Endodermal cell (in vitro differentiated cells): ENCODE measurements at regions not wholly inside any gene's neighbourhood (a gene's known extent, or its start where the extent isn't known, plus 50 kb on each side); places are given as distances from the start of the nearest gene placed in this dataset.

Source experiments
- DNase-seq: peaks from one replicate; pipeline ENCODE4 v3.0.0-alpha.2; 2017
- H3K27ac ChIP-seq: 2 replicates; pipeline ENCODE4 v1.5.1; 2013; ENCODE audit warnings: mild to moderate bottlenecking, low read depth, low read length, moderate library complexity
- H3K27me3 ChIP-seq: 2 replicates; pipeline ENCODE4 v1.6.1; 2013; ENCODE audit warnings: mild to moderate bottlenecking, low read length, moderate library complexity; ENCODE audit not compliant: insufficient read depth, control insufficient read depth, poor library complexity, severe bottlenecking
- H3K36me3 ChIP-seq: 2 replicates; pipeline ENCODE4 v1.7.0; 2013; ENCODE audit warnings: mild to moderate bottlenecking, low read length, moderate library complexity; ENCODE audit not compliant: control insufficient read depth, insufficient read depth
- H3K4me1 ChIP-seq: one replicate; pipeline ENCODE4 v1.7.0; 2013; ENCODE audit warnings: low read length; ENCODE audit not compliant: control insufficient read depth, insufficient read depth
- H3K4me3 ChIP-seq: 2 replicates; pipeline ENCODE4 v1.5.1; 2013; ENCODE audit warnings: mild to moderate bottlenecking, low read length, moderate library complexity
- H3K9ac ChIP-seq: 2 replicates; pipeline ENCODE4 v1.6.1; 2013; ENCODE audit warnings: mild to moderate bottlenecking, low read length, moderate library complexity; ENCODE audit not compliant: poor library complexity, severe bottlenecking; ENCODE audit errors: extremely low read depth
- H3K9me3 ChIP-seq: 2 replicates; pipeline ENCODE4 v1.6.1; 2013; ENCODE audit warnings: mild to moderate bottlenecking, low read length, moderate library complexity; ENCODE audit not compliant: control insufficient read depth
- H3K27ac Mint-ChIP-seq: 2 replicates; pipeline ENCODE4 v1.8.0; 2020; ENCODE audit warnings: mixed read lengths
- H3K27me3 Mint-ChIP-seq: 2 replicates; pipeline ENCODE4 v1.8.0; 2021; ENCODE audit warnings: mild to moderate bottlenecking, mixed read lengths; ENCODE audit not compliant: insufficient read depth
- H3K36me3 Mint-ChIP-seq: 2 replicates; pipeline ENCODE4 v1.8.0; 2020; ENCODE audit warnings: low read depth, mixed read lengths
- H3K4me1 Mint-ChIP-seq: 2 replicates; pipeline ENCODE4 v1.8.0; 2020; ENCODE audit warnings: mixed read lengths
- H3K4me3 Mint-ChIP-seq: 2 replicates; pipeline ENCODE4 v1.8.0; 2020; ENCODE audit warnings: mild to moderate bottlenecking, moderate library complexity, mixed read lengths
- H3K9me3 Mint-ChIP-seq: 2 replicates; pipeline ENCODE4 v1.8.0; 2020; ENCODE audit warnings: mild to moderate bottlenecking, mixed read lengths
- CTCF ChIP-seq: fragments of 200-600 bp; sonication (generic); conservative IDR thresholded peaks from 2 replicates; pipeline ENCODE4 v1.5.0; 2021; ENCODE audit warnings: antibody characterized with exemption, mild to moderate bottlenecking
- WGBS, 2 experiments: methylation state at CpG; one replicate each; pipeline versions ENCODE4 v1.1.5 to v1.1.7; 2013; ENCODE audit warnings: missing lambda C conversion rate in 2 of 2, mixed read lengths in 1 of 2; ENCODE audit not compliant: insufficient coverage in 1 of 2, insufficient read length in 1 of 2; 5-methylcytosine and 5-hydroxymethylcytosine counted together

GRCh38 chr5:142542078-142542477 lies 143.8 kb downstream of the FGF1 start:
- WGBS, 2 experiments: 93 to 100% methylated on average over 4 to 7 of the region's 7 CpGs
- H3K4me1 ChIP-seq: peaks cover 3% of the 10 kb centered on the region
- H3K27me3 ChIP-seq: no peaks in the 10 kb centered on the region
- H3K36me3 ChIP-seq: no peaks in the 10 kb centered on the region
- DNase-seq: no peak
- no peak overlapping the region for H3K9ac ChIP-seq
- TF ChIP-seq CTCF: no peak
- Mint-ChIP-seq H3K4me1 (peaks cover 27% of the 10 kb centered on the region), H3K4me3 (no peak overlapping the region), H3K9me3 (no peaks in the 10 kb centered on the region), H3K27ac (peak overlapping the region; percentile 19), H3K27me3 (no peaks in the 10 kb centered on the region), H3K36me3 (no peaks in the 10 kb centered on the region)
- H3K27ac ChIP-seq: no peak overlapping the region
- no peak overlapping the region for H3K4me3 ChIP-seq
- H3K9me3 ChIP-seq: no peaks in the 10 kb centered on the region

- no peak overlapping the region for H3K9ac ChIP-seq
- peaks cover 3% of the 10 kb centered on the region for H3K4me1 ChIP-seq
- no peak overlapping the region for H3K4me3 ChIP-seq
- H3K27ac ChIP-seq: no peak overlapping the region
- no peaks in the 10 kb centered on the region for H3K27me3 ChIP-seq
- Mint-ChIP-seq H3K4me3 (no peak overlapping the region), H3K4me1 (peaks cover 27% of the 10 kb centered on the region), H3K27me3 (no peaks in the 10 kb centered on the region), H3K27ac (no peak overlapping the region), H3K9me3 (no peaks in the 10 kb centered on the region), H3K36me3 (no peaks in the 10 kb centered on the region)
- no peaks in the 10 kb centered on the region for H3K36me3 ChIP-seq
- DNase-seq: no peak
- H3K9me3 ChIP-seq: no peaks in the 10 kb centered on the region
- TF ChIP-seq CTCF: no peak
- 92 to 98% methylated on average over 5 to 8 of the region's 8 CpGs for WGBS, 2 experiments
These were observed 144.9 kb downstream of the FGF1 start for GRCh38 chr5:142540922-142541422.

DNA sequence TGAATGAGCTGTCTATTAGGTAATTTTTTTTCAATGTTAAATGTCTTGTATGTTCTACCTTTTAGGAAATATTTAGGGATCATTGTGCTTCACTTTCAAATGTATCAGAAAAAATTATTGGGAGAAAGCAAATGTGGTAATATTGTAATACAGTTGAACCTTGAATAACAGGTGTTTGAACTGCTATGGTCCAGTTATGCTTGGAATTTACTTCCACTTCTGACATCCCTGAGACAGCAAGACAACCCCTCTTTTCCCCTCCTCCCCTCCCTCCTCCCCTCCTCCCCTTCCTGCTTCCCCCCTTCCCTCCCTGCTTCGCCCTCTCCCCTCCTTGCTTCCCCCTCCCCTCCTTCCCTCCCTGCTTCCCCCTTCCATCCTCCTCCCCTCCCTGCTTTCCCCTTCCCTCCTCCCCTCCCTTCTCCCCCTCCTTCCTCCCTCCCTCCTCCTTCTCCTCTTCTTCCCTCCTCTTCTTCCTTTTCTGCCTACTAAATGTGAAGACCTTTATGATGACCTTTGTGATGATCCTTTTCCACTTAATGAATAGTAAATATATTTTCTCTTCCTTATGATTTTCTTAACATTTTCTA lies 146.6 kb downstream of the FGF1 start:
- WGBS, 2 experiments: 100% methylated on average over 1 of the region's 1 CpG; no CpG with 5 or more reads in 1 of the 2 experiments
- H3K36me3 Mint-ChIP-seq: peaks cover 3% of the 10 kb centered on the region
- Histone ChIP-seq H3K4me3 (no peak overlapping the region), H3K27ac (no peak overlapping the region), H3K36me3 (no peaks in the 10 kb centered on the region), H3K9me3 (peaks cover 12% of the 10 kb centered on the region), H3K9ac (no peak overlapping the region), H3K4me1 (no peaks in the 10 kb centered on the region), H3K27me3 (no peaks in the 10 kb centered on the region)
- no peak for DNase-seq
- no peak overlapping the region for H3K4me3 Mint-ChIP-seq
- peaks cover 12% of the 10 kb centered on the region for H3K9me3 Mint-ChIP-seq
- no peaks in the 10 kb centered on the region for H3K27me3 Mint-ChIP-seq
- peaks cover 20% of the 10 kb centered on the region for H3K4me1 Mint-ChIP-seq
- TF ChIP-seq CTCF: no peak
- H3K27ac Mint-ChIP-seq: no peak overlapping the region
